HCT116 (cell line): ENCODE measurements at regions not wholly inside any gene's neighbourhood (a gene's known extent, or its start where the extent isn't known, plus 50 kb on each side); places are given as distances from the start of the nearest gene placed in this dataset.

Experiments
- ATAC-seq: fragments of 200-7000 bp; cut with Tn5 transposase; 2 replicates; pipeline ENCODE4 v1.9.1; 2020; ENCODE audit warnings: mild to moderate bottlenecking, moderate library complexity
- BruUV-seq: library from RNA; stranded (reverse); fragments of 400-500 nt; replicated peaks from 2 replicates; lab custom pipeline; 2021; lab: Mats Ljungman, UMichigan
- CTCF ChIA-PET: fragments of 300-600 bp; sonication (Branson Sonifier 250); formaldehyde crosslinking; loops from one replicate; lab custom pipeline; 2021; ENCODE audit warnings: antibody characterized with exemption; lab: Charles Lee
- POLR2A ChIA-PET: fragments of 300-600, 350-600 bp; sonication (Branson Sonifier 250); formaldehyde crosslinking; loops from one replicate; lab custom pipeline; 2021; ENCODE audit warnings: antibody characterized with exemption; lab: Charles Lee
- RAD21 ChIA-PET, 2 experiments: fragments of 300-600 bp; sonication (Branson Sonifier 250); formaldehyde crosslinking; loops; one replicate each; lab custom pipeline; 2023; ENCODE audit warnings: low total read pairs in 2 of 2; ENCODE audit not compliant: uncharacterized antibody in 2 of 2, unreplicated experiment in 2 of 2, low non-redundant PET in 1 of 2; lab: Charles Lee
- DNase-seq: peaks from one replicate; pipeline ENCODE4 v3.0.0-alpha.2; 2010; ENCODE audit warnings: low read depth, low spot score
- H2AFZ ChIP-seq: fragments of 200-600 bp; shearing (Covaris generic), sonication (generic); 2 replicates; pipeline ENCODE4 v1.6.1; 2017; ENCODE audit warnings: low read depth, mixed run types, mixed read lengths, antibody characterized with exemption, low read length; ENCODE audit not compliant: poor library complexity, severe bottlenecking
- H3K27ac ChIP-seq: 2 replicates; pipeline ENCODE4 v1.5.1; 2012; ENCODE audit warnings: low read depth, low read length
- H3K27me3 ChIP-seq: fragments of 200-600 bp; sonication (generic); 2 replicates; pipeline ENCODE4 v1.6.1; 2016; ENCODE audit warnings: mixed run types, low read length, mixed read lengths; ENCODE audit not compliant: insufficient read depth
- H3K36me3 ChIP-seq, 2 experiments: fragments of 200-500 bp in 1 of 2; fragments of 200-600 bp in 1 of 2; sonication (Bioruptor generic) in 1 of 2; sonication (generic) in 1 of 2; 2 replicates each; pipeline versions ENCODE4 v1.5.1 to v1.6.1; 2014 to 2016; ENCODE audit warnings: low read length in 2 of 2, inconsistent platforms in 1 of 2, mixed read lengths in 1 of 2, mixed run types in 1 of 2; ENCODE audit not compliant: insufficient read depth in 2 of 2, control insufficient read depth in 1 of 2
- H3K4me1 ChIP-seq, 2 experiments: fragments of 200-600 bp in 1 of 2; sonication (generic) in 1 of 2; 2 replicates each; pipeline versions ENCODE4 v1.5.1 to v1.6.1; 2012 to 2017; ENCODE audit warnings: low read length in 2 of 2, inconsistent platforms in 1 of 2, mild to moderate bottlenecking in 1 of 2, mixed read lengths in 1 of 2, mixed run types in 1 of 2, moderate library complexity in 1 of 2; ENCODE audit not compliant: insufficient read depth in 2 of 2, control insufficient read depth in 1 of 2
- H3K4me2 ChIP-seq: fragments of 200-600 bp; sonication (generic); 2 replicates; pipeline ENCODE4 v1.6.1; 2017; ENCODE audit warnings: mixed run types, low read length, mixed read lengths
- H3K4me3 ChIP-seq, 2 experiments: fragments of 200-600 bp in 1 of 2; sonication (generic) in 1 of 2; replicated peaks in 1 of 2; 2 replicates each; pipeline ENCODE4 v1.5.1; 2011 to 2016; ENCODE audit warnings: low read length in 2 of 2, control low read depth in 1 of 2, low read depth in 1 of 2, mild to moderate bottlenecking in 1 of 2, mixed read lengths in 1 of 2, mixed run types in 1 of 2
- H3K79me2 ChIP-seq: fragments of 200-600 bp; sonication (generic); 2 replicates; pipeline ENCODE4 v1.6.1; 2017; ENCODE audit warnings: mild to moderate bottlenecking, mixed run types, low read length, moderate library complexity, mixed read lengths; ENCODE audit not compliant: insufficient read depth
- H3K9ac ChIP-seq: fragments of 200-600 bp; sonication (generic); 2 replicates; pipeline ENCODE4 v1.6.1; 2016; ENCODE audit warnings: low read length, mixed read lengths
- H3K9me2 ChIP-seq: fragments of 200-600 bp; sonication (generic), shearing (Covaris generic); 2 replicates; pipeline ENCODE4 v1.6.1; 2017; ENCODE audit warnings: mixed run types, mild to moderate bottlenecking, moderate library complexity; ENCODE audit not compliant: insufficient read depth
- H3K9me3 ChIP-seq, 2 experiments: fragments of 200-500 bp in 1 of 2; fragments of 200-600 bp in 1 of 2; sonication (Bioruptor generic) in 1 of 2; sonication (generic) in 1 of 2; 2 replicates each; pipeline ENCODE4 v1.6.1; 2014 to 2017; ENCODE audit warnings: low read length in 2 of 2, mixed read lengths in 2 of 2, inconsistent platforms in 1 of 2, low read depth in 1 of 2, mild to moderate bottlenecking in 1 of 2, mixed run types in 1 of 2, moderate library complexity in 1 of 2; ENCODE audit not compliant: control insufficient read depth in 1 of 2, insufficient read depth in 1 of 2
- H4K20me1 ChIP-seq: fragments of 200-600 bp; sonication (generic), shearing (Covaris generic); 2 replicates; pipeline ENCODE4 v1.6.1; 2017; ENCODE audit warnings: mixed run types, mild to moderate bottlenecking, moderate library complexity; ENCODE audit not compliant: insufficient read depth
- ATF3 ChIP-seq: IDR thresholded peaks from 2 replicates; pipeline ENCODE4 v1.6.1; 2012
- CBX3 ChIP-seq: IDR thresholded peaks from 2 replicates; pipeline ENCODE4 v1.6.1; 2012; ENCODE audit warnings: low read depth
- CEBPB ChIP-seq: IDR thresholded peaks from 2 replicates; pipeline ENCODE4 v1.6.1; 2012; ENCODE audit warnings: low read depth
- EGR1 ChIP-seq: IDR thresholded peaks from 2 replicates; pipeline ENCODE4 v1.6.1; 2012; ENCODE audit warnings: low read depth
- ELF1 ChIP-seq: IDR thresholded peaks from 2 replicates; pipeline ENCODE4 v1.6.1; 2012; ENCODE audit warnings: low read depth, borderline replicate concordance
- EZH2phosphoT487 ChIP-seq: fragments of 200-600 bp; IDR thresholded peaks from 2 replicates; pipeline ENCODE4 v1.6.1; 2018; ENCODE audit warnings: antibody characterized with exemption, borderline replicate concordance
- FOSL1 ChIP-seq: IDR thresholded peaks from 2 replicates; pipeline ENCODE4 v1.6.1; 2012; ENCODE audit warnings: low read depth
- MAX ChIP-seq: IDR thresholded peaks from 2 replicates; pipeline ENCODE4 v1.6.1; 2012
- RAD21 ChIP-seq: IDR thresholded peaks from 2 replicates; pipeline ENCODE4 v1.6.1; 2012; ENCODE audit warnings: low read depth, mild to moderate bottlenecking
- REST ChIP-seq: IDR thresholded peaks from 2 replicates; pipeline ENCODE4 v1.6.1; 2012; ENCODE audit warnings: low read depth
- SIN3A ChIP-seq: IDR thresholded peaks from 2 replicates; pipeline ENCODE4 v1.6.1; 2012; ENCODE audit warnings: low read depth
- SP1 ChIP-seq: IDR thresholded peaks from 2 replicates; pipeline ENCODE4 v1.6.1; 2012; ENCODE audit warnings: low read depth
- SRF ChIP-seq: IDR thresholded peaks from 2 replicates; pipeline ENCODE4 v1.6.1; 2012; ENCODE audit warnings: low read depth
- TCF7L2 ChIP-seq: IDR thresholded peaks from 2 replicates; pipeline ENCODE4 v1.7.0; 2011; ENCODE audit warnings: borderline replicate concordance, inconsistent platforms; ENCODE audit not compliant: insufficient read depth, insufficient read length; ENCODE audit errors: extremely low read depth
- YY1 ChIP-seq: IDR thresholded peaks from 2 replicates; pipeline ENCODE4 v1.6.1; 2011; ENCODE audit warnings: low read length, low read depth, moderate library complexity, mild to moderate bottlenecking; ENCODE audit not compliant: insufficient replicate concordance; ENCODE audit errors: extremely low read depth
- ZNF274 ChIP-seq: fragments of 200-500 bp; sonication (Bioruptor generic); IDR thresholded peaks from 2 replicates; pipeline ENCODE4 v1.6.1; 2014; ENCODE audit warnings: mild to moderate bottlenecking, low read depth, low read length, inconsistent platforms
- intact Hi-C: fragments of 100-400 bp; cut with micrococcal nuclease; formaldehyde crosslinking; loops from 2 replicates; pipeline ENCODE4 v1.10.0; 2022

GRCh38 chr3:84666468-84666867 lies 292.3 kb upstream of the CADM2 start:
- H3K36me3 ChIP-seq = no peaks in the 10 kb centered on the region
- no peak overlapping the region for H3K4me3 ChIP-seq
- no peak overlapping the region for H3K27ac ChIP-seq
- H3K9me2 ChIP-seq = no peaks in the 10 kb centered on the region
- H4K20me1 ChIP-seq = no peaks in the 10 kb centered on the region
- ChIA-PET RAD21 (no interaction called here), CTCF (no interaction called here), POLR2A (no interaction called here)
- H3K4me2 ChIP-seq = no peak overlapping the region
- DNase-seq (no peak), ATAC-seq (no peak)
- H3K9ac ChIP-seq = no peak overlapping the region
- no peak overlapping the region for H2AFZ ChIP-seq
- no peaks in the 10 kb centered on the region for H3K79me2 ChIP-seq
- peaks cover 11 to 16% of the 10 kb centered on the region in 2 experiments; a peak in 2 of 4 replicates for H3K9me3 ChIP-seq
- no TSS peak for BruUV-seq
- H3K27me3 ChIP-seq = no peaks in the 10 kb centered on the region
- intact Hi-C loops = no loop called here
- H3K4me1 ChIP-seq = no peaks in the 10 kb centered on the region
- TF ChIP-seq CBX3 (no peak), TCF7L2 (no peak), SRF (no peak), SIN3A (no peak), EGR1 (no peak), ELF1 (no peak), SP1 (no peak), MAX (no peak), REST (no peak), RAD21 (no peak), ATF3 (no peak), CEBPB (no peak), EZH2phosphoT487 (no peak), FOSL1 (no peak), ZNF274 (no peak), YY1 (no peak)
- TF ChIP-seq, all 23 proteins: peak for 0
